Adrenal gland (tissue), 5 donors: ENCODE measurements at regions not wholly inside any gene's neighbourhood (a gene's known extent, or its start where the extent isn't known, plus 50 kb on each side); places are given as distances from the start of the nearest gene placed in this dataset.

ENCODE experiments used
- POLR2A ChIP-seq, 2 donors: fragments of 450-650 bp; IDR thresholded peaks; one replicate each; pipeline ENCODE4 v1.6.1; 2017; ENCODE audit warnings: antibody characterized with exemption in 2 of 2, mild to moderate bottlenecking in 2 of 2, moderate library complexity in 1 of 2
- TF ChIP-seq, protein P1 (sequence below), 6 experiments: fragments of 450-650 bp in 4 of 6; fragments of 200-600 bp in 2 of 6; sonication (generic) in 1 of 6; IDR thresholded peaks; 1 replicate in 5 of 6; 2 replicates in 1 of 6; pipeline versions ENCODE4 v1.5.1 to v1.8.0; 2016 to 2021; ENCODE audit warnings: antibody characterized with exemption in 6 of 6, mild to moderate bottlenecking in 2 of 6, moderate library complexity in 1 of 6
- donor health status: DM: no; HTN: no; CAD: no.

DNA sequence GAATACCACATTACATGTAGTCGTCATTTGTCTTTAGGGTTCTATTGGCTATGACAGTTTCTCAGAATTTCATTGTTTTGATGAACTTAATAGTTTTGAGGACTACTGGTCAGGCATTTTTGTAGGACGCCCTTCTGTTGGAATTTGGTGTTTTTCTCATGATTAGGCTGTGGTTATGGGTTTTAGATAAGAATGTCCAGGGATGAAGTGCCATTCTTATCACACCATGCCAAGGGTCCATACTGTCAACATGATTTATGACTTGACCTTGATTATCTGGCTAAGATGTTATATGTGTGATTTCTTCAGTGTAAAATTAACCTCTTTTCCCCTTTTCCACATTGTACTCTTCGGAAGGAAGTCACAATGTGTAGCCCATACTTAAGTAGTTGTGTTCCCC is 135.3 kb downstream of the DIPK2A start:
- TF ChIP-seq, protein P1, sequence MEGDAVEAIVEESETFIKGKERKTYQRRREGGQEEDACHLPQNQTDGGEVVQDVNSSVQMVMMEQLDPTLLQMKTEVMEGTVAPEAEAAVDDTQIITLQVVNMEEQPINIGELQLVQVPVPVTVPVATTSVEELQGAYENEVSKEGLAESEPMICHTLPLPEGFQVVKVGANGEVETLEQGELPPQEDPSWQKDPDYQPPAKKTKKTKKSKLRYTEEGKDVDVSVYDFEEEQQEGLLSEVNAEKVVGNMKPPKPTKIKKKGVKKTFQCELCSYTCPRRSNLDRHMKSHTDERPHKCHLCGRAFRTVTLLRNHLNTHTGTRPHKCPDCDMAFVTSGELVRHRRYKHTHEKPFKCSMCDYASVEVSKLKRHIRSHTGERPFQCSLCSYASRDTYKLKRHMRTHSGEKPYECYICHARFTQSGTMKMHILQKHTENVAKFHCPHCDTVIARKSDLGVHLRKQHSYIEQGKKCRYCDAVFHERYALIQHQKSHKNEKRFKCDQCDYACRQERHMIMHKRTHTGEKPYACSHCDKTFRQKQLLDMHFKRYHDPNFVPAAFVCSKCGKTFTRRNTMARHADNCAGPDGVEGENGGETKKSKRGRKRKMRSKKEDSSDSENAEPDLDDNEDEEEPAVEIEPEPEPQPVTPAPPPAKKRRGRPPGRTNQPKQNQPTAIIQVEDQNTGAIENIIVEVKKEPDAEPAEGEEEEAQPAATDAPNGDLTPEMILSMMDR (IDR thresholded peaks at IDR 0.05): no peak
- TF ChIP-seq POLR2A (IDR thresholded peaks at IDR 0.05): no peak
